ENCODE measurements at regions not wholly inside any gene's neighbourhood (a gene's known extent, or its start where the extent isn't known, plus 50 kb on each side); places are given as distances from the start of the nearest gene placed in this dataset.

- TF ChIP-seq RAD21 (IDR thresholded peaks at IDR 0.05; ENCODE audit: insufficient read depth, low read depth, low read length) (no peak), RELA (IDR thresholded peaks at IDR 0.05; ENCODE audit: borderline replicate concordance, partially characterized antibody) (no peak), ZNF622 (IDR thresholded peaks at IDR 0.05) (no peak), E4F1 (IDR thresholded peaks at IDR 0.05; ENCODE audit: borderline replicate concordance, partially characterized antibody) (no peak)
These were observed 205.7 kb upstream of the RRP15 start (continued) for GRCh38 chr1:218079347-218079746.

- Histone ChIP-seq H2AFZ (ENCODE audit: control insufficient read depth, low read depth, low read length) (no peak overlapping the region), H3K36me3 (ENCODE audit: control insufficient read depth in 2 of 2, insufficient read depth in 2 of 2, low read length in 1 of 2) (no peaks in the 10 kb centered on the region), H3K4me1 (ENCODE audit: control insufficient read depth, insufficient read depth, low read length) (no peaks in the 10 kb centered on the region), H3K4me3 (no peak overlapping the region), H4K20me1 (ENCODE audit: control insufficient read depth, insufficient read depth) (no peaks in the 10 kb centered on the region), H3K4me2 (ENCODE audit: control insufficient read depth, insufficient read depth) (no peak overlapping the region), H3K79me2 (ENCODE audit: control insufficient read depth, insufficient read depth, low read length) (no peaks in the 10 kb centered on the region), H3K27ac (ENCODE audit: control insufficient read depth, insufficient read depth) (no peak overlapping the region), H3K9me3 (replicated peaks; ENCODE audit: control insufficient read depth, insufficient read depth, low read length) (no peaks in the 10 kb centered on the region), H3K9ac (ENCODE audit: control insufficient read depth, insufficient read depth, low read length) (no peak overlapping the region), H3K27me3 (replicated peaks in 1 of 2; ENCODE audit: control insufficient read depth in 2 of 2, insufficient read depth in 2 of 2, low read length in 1 of 2) (no peaks in the 10 kb centered on the region)
- ATAC-seq (no peak), FAIRE-seq (no peak), DNase-seq (ENCODE audit: low read depth, low spot score) (no peak)
- 12% methylated on average over 5 of the region's 5 CpGs for WGBS (ENCODE audit: insufficient coverage, insufficient replicate concordance, low lambda C conversion rate, missing lambda C conversion rate)
- intact Hi-C loops (cut with micrococcal nuclease; ENCODE audit: unreplicated experiment): no loop called here
- ChIA-PET POLR2A (no interaction called here), CTCF (no interaction called here), SMC1A (ENCODE audit: uncharacterized antibody, unreplicated experiment) (no interaction called here), RAD21 (ENCODE audit: unreplicated experiment) (no interaction called here)
- no TSS peak for BruUV-seq (replicated peaks)
- in situ Hi-C loops (cut with MboI): no loop called here
- TF ChIP-seq TAF1 (IDR thresholded peaks at IDR 0.05; ENCODE audit: borderline replicate concordance, low read depth, low read length) (no peak), WRNIP1 (IDR thresholded peaks at IDR 0.05; ENCODE audit: borderline replicate concordance, low read depth, low read length) (no peak), BCL11A (IDR thresholded peaks at IDR 0.05; ENCODE audit: low read depth, low read length) (no peak), CUX1 (IDR thresholded peaks at IDR 0.05; ENCODE audit: insufficient replicate concordance, low read depth, low read length) (no peak), SP1 (IDR thresholded peaks at IDR 0.05; ENCODE audit: low read depth, low read length) (no peak), POLR2A (IDR thresholded peaks at IDR 0.05; ENCODE audit: low read depth, low read length) (no peak), SMAD5 (IDR thresholded peaks at IDR 0.05; ENCODE audit: low read depth) (no peak), KAT2A (conservative IDR thresholded peaks at IDR 0.05; ENCODE audit: control insufficient read depth, low read depth, low read length) (no peak), CREM (IDR thresholded peaks at IDR 0.05; ENCODE audit: low read depth) (no peak), TBL1XR1 (IDR thresholded peaks at IDR 0.05; ENCODE audit: low read depth, low read length) (no peak), ETV6 (conservative IDR thresholded peaks at IDR 0.05 in 1 of 2, IDR thresholded peaks at IDR 0.05 in 1 of 2; ENCODE audit: borderline replicate concordance in 1 of 2, low read depth in 1 of 2) (no peak), IKZF1 (conservative IDR thresholded peaks at IDR 0.05) (no peak), RAD21 (IDR thresholded peaks at IDR 0.05; ENCODE audit: insufficient read depth, low read depth, low read length) (no peak), HDGF (IDR thresholded peaks at IDR 0.05) (no peak), ZNF622 (IDR thresholded peaks at IDR 0.05) (no peak), SRF (IDR thresholded peaks at IDR 0.05; ENCODE audit: low read depth in 2 of 2, low read length in 2 of 2) (no peak), CHD1 (IDR thresholded peaks at IDR 0.05; ENCODE audit: low read depth, low read length) (no peak)
These were observed 205.3 kb upstream of the RRP15 start for GRCh38 chr1:218079820-218080219.
